ENCODE measurements at regions not wholly inside any gene's neighbourhood (a gene's known extent, or its start where the extent isn't known, plus 50 kb on each side); places are given as distances from the start of the nearest gene placed in this dataset.
"Not testable (repeated sequence)": the region's sequence is repeated elsewhere in the genome, so short reads cannot be mapped to it uniquely, and the experiment has no call there.

DNA sequence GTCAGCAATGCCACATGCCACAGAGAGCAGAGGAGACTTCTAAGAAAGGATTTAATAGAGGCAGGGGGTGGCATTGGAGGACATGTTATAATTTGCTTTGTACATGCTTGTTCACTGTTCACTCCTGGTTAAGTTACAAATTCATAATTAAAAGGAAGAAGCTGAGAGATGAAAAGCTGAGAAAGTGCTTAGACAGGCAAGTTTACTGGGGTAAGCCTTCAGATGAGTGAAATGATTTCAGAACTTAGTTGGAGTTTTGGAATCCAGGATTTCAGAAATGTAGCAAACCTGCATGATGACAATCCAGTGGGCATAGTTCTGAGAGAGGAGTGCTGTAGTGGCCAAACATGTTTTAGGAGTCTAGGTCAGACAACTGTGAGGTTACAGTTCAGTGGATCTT is 67.3 kb upstream of the FBXO33 start:
- no peak for TF ChIP-seq CTCF (conservative IDR thresholded peaks at IDR 0.05)
- no peak overlapping the region for H3K27ac Mint-ChIP-seq

DNA sequence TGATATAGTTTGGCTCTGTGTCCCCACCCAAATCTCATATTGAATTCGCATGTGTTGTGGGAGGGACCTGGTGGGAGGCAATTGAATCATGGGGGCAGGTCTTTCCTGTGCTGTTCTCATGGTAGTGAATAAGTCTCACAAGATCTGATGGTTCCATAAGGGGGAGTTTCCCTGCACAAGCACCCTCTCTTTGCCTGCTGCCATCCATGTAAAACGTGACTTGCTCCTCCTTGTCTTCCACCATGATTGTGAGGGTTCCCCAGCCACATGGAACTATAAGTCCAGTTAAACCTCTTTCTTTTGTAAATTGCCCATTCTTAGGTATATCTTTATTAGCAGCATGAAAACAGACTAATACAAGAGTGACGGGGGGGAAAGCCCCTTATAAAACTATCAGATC is 65.4 kb upstream of the FBXO33 start:
- not testable (repeated sequence) for H3K23me2 ChIP-seq (ENCODE audit: insufficient read length, low read depth, low read length, poor library complexity, severe bottlenecking); H2AK5ac ChIP-seq (ENCODE audit: insufficient read length, low read length); H2BK15ac ChIP-seq (ENCODE audit: low read depth, low read length); H3K9me3 ChIP-seq (ENCODE audit: control insufficient read depth, low read depth, low read length); H3K18ac ChIP-seq (ENCODE audit: insufficient read length, low read depth, low read length); H2AFZ ChIP-seq (ENCODE audit: low read length); H3K27ac Mint-ChIP-seq; DNase-seq; H3K4me3 Mint-ChIP-seq; H4K20me1 ChIP-seq (ENCODE audit: control insufficient read depth, insufficient read depth, insufficient read length); H3K4me2 ChIP-seq (ENCODE audit: insufficient read depth, insufficient read length, low read length); H3K23ac ChIP-seq (ENCODE audit: insufficient read length, low read depth, low read length); H2BK5ac ChIP-seq (ENCODE audit: insufficient read length, low read length); H4K5ac ChIP-seq (ENCODE audit: insufficient read length, low read depth, low read length); H3K27me3 Mint-ChIP-seq (ENCODE audit: low read depth); H3K79me2 ChIP-seq (ENCODE audit: insufficient read depth, low read length); H3K56ac ChIP-seq (ENCODE audit: insufficient read length, low read depth, low read length); H3K4ac ChIP-seq (ENCODE audit: low read depth, low read length); H3K9ac ChIP-seq (ENCODE audit: extremely low read depth, insufficient read length, low read length); H3K4me1 ChIP-seq (ENCODE audit: insufficient read depth, low read length); H4K91ac ChIP-seq (ENCODE audit: insufficient read length, low read depth, low read length); H2BK120ac ChIP-seq (ENCODE audit: low read depth, low read length, poor library complexity, severe bottlenecking); H2BK20ac ChIP-seq (ENCODE audit: low read depth, low read length, poor library complexity, severe bottlenecking); H3K27me3 ChIP-seq (ENCODE audit: insufficient read depth, low read length); H3K27ac ChIP-seq (ENCODE audit: insufficient read length, low read depth, low read length); H4K8ac ChIP-seq (replicated peaks; ENCODE audit: insufficient read length, low read depth, low read length); H3K14ac ChIP-seq (ENCODE audit: insufficient read depth, low read length); H2BK12ac ChIP-seq (ENCODE audit: insufficient read length, low read depth, low read length); H3T11ph ChIP-seq (ENCODE audit: low read length); H3K4me1 Mint-ChIP-seq; H3K79me1 ChIP-seq (ENCODE audit: insufficient read depth, low read depth, low read length, poor library complexity, severe bottlenecking)
- Mint-ChIP-seq H3K9me3 (peaks cover 29 to 37% of the 10 kb centered on the region in 2 experiments), H3K36me3 (ENCODE audit: insufficient read depth in 1 of 3, low read depth in 3 of 3) (peaks cover 22 to 29% (median 27%) of the 10 kb centered on the region in 3 experiments)
- no CpG with 5 or more reads among the region's 3 CpGs for WGBS (ENCODE audit: extremely low coverage, insufficient read length, low lambda C conversion rate)

More for the DNA sequence above, 67.3 kb upstream of the FBXO33 start:
- no peak overlapping the region for H2AK5ac ChIP-seq (ENCODE audit: insufficient read length, low read length)
- H3K4ac ChIP-seq (ENCODE audit: low read depth, low read length): no peak overlapping the region
- no peaks in the 10 kb centered on the region for H3K4me1 ChIP-seq (ENCODE audit: insufficient read depth, low read length)
- H2BK5ac ChIP-seq (ENCODE audit: insufficient read length, low read length): no peak overlapping the region
- no peak overlapping the region for H3K23ac ChIP-seq (ENCODE audit: insufficient read length, low read depth, low read length)
- H4K5ac ChIP-seq (ENCODE audit: insufficient read length, low read depth, low read length): no peak overlapping the region
- no peak overlapping the region for H2AFZ ChIP-seq (ENCODE audit: low read length)
- no peak overlapping the region for H2BK120ac ChIP-seq (ENCODE audit: low read depth, low read length, poor library complexity, severe bottlenecking)
- no peak overlapping the region for H3K27ac ChIP-seq (ENCODE audit: insufficient read length, low read depth, low read length)
- H2BK12ac ChIP-seq (ENCODE audit: insufficient read length, low read depth, low read length): no peak overlapping the region
- no peak overlapping the region for H4K8ac ChIP-seq (replicated peaks; ENCODE audit: insufficient read length, low read depth, low read length)
- H3K4me1 Mint-ChIP-seq: no peaks in the 10 kb centered on the region
- no peak overlapping the region for H2BK20ac ChIP-seq (ENCODE audit: low read depth, low read length, poor library complexity, severe bottlenecking)
- no peak overlapping the region for H3K14ac ChIP-seq (ENCODE audit: insufficient read depth, low read length)
- H3K23me2 ChIP-seq (ENCODE audit: insufficient read length, low read depth, low read length, poor library complexity, severe bottlenecking): no peaks in the 10 kb centered on the region
- no peak overlapping the region for H3K4me3 Mint-ChIP-seq
- H3K9me3 ChIP-seq (ENCODE audit: control insufficient read depth, low read depth, low read length): peaks cover 4% of the 10 kb centered on the region
- H3K18ac ChIP-seq (ENCODE audit: insufficient read length, low read depth, low read length): no peak overlapping the region
- H3K79me1 ChIP-seq (ENCODE audit: insufficient read depth, low read depth, low read length, poor library complexity, severe bottlenecking): no peaks in the 10 kb centered on the region
- no peak overlapping the region for H3K9ac ChIP-seq (ENCODE audit: extremely low read depth, insufficient read length, low read length)
- no peaks in the 10 kb centered on the region for H3K27me3 Mint-ChIP-seq (ENCODE audit: low read depth)
- no peak overlapping the region for H3K4me2 ChIP-seq (ENCODE audit: insufficient read depth, insufficient read length, low read length)
- no peak overlapping the region for H2BK15ac ChIP-seq (ENCODE audit: low read depth, low read length)
- no peaks in the 10 kb centered on the region for H4K20me1 ChIP-seq (ENCODE audit: control insufficient read depth, insufficient read depth, insufficient read length)
- peaks cover 29 to 37% of the 10 kb centered on the region in 2 experiments for H3K9me3 Mint-ChIP-seq
- no peak overlapping the region for H3K56ac ChIP-seq (ENCODE audit: insufficient read length, low read depth, low read length)
- H3T11ph ChIP-seq (ENCODE audit: low read length): no peak overlapping the region
- peaks cover 22 to 29% (median 27%) of the 10 kb centered on the region in 3 experiments for H3K36me3 Mint-ChIP-seq (ENCODE audit: insufficient read depth in 1 of 3, low read depth in 3 of 3)
- no peak overlapping the region for H4K91ac ChIP-seq (ENCODE audit: insufficient read length, low read depth, low read length)
- no peak for DNase-seq
- H3K79me2 ChIP-seq (ENCODE audit: insufficient read depth, low read length): no peaks in the 10 kb centered on the region
- no peaks in the 10 kb centered on the region for H3K27me3 ChIP-seq (ENCODE audit: insufficient read depth, low read length)
